ENCODE measurements at regions not wholly inside any gene's neighbourhood (a gene's known extent, or its start where the extent isn't known, plus 50 kb on each side); places are given as distances from the start of the nearest gene placed in this dataset.
"Not testable (repeated sequence)": the region's sequence is repeated elsewhere in the genome, so short reads cannot be mapped to it uniquely, and the experiment has no call there.

- Mint-ChIP-seq H3K9me3 (peaks cover 4% of the 10 kb centered on the region), H3K27me3 (ENCODE audit: low read depth) (no peaks in the 10 kb centered on the region), H3K4me1 (ENCODE audit: low read depth) (peaks cover 49% of the 10 kb centered on the region), H3K36me3 (ENCODE audit: insufficient read depth) (no peaks in the 10 kb centered on the region), H3K4me3 (no peak overlapping the region)
- DNase-seq (no peak), ATAC-seq (no peak)
Measured at GRCh38 chr10:7043055-7043653, 367.7 kb downstream of the SFMBT2 start.

DNA sequence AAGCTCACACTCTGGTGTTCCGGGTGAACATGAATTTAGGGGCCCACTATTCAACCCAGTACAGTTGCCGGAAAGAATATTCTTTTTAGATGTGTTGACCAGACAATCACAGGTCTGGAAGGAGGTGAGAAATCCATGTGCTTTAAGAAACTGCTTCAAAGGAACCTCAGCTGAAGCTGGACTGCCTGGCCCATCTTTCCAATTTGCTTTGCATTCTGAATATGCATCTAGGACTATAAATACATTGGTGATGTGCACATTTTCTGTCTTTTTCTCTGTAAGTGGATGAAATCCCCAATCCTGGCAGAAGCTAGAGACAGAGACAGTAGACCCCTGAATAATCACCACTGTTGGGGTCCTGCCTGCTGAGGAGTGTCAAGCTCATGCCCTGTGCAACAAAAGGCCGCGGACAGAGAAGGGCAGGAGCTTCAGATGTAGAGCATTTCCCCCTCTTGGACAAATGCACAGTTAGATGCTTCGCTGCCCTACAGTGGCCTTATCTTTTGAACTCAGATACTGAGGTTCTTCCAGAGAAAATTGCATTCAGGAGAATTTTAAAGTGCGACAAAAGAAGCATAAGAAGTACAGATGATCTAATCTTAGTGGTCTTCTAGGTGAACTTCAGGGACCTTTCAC is 368.3 kb downstream of the SFMBT2 start:
- H3K4me1 Mint-ChIP-seq (ENCODE audit: low read depth), result peaks cover 49% of the 10 kb centered on the region
- no peaks in the 10 kb centered on the region for H3K36me3 Mint-ChIP-seq (ENCODE audit: insufficient read depth)
- no peak for ATAC-seq
- no peak overlapping the region for H3K4me3 Mint-ChIP-seq
- H3K9me3 Mint-ChIP-seq, result peaks cover 2% of the 10 kb centered on the region
- no peak for DNase-seq
- no peaks in the 10 kb centered on the region for H3K27me3 Mint-ChIP-seq (ENCODE audit: low read depth)

DNA sequence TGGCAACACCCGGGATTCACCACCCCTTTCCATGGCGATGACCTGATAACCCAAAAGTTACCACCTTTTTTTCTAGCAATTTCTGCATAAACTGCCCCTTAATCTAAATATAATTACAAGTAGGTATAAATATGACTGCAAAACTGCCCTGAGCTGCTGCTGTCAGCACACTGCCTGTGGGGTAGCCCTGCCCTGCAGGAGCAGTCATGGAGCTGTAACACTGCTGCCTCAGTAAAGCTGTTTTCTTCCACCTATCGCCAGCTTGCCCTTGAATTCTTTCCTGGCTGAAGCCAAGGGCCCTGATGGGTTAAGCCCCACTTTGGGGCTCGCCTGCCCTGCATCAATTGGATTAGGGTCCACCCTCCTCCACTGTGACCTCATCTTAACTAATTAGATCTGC is 368.8 kb downstream of the SFMBT2 start:
- Mint-ChIP-seq H3K36me3 (ENCODE audit: insufficient read depth) (no peaks in the 10 kb centered on the region), H3K27me3 (ENCODE audit: low read depth) (no peaks in the 10 kb centered on the region), H3K9me3 (no peaks in the 10 kb centered on the region), H3K4me3 (no peak overlapping the region), H3K4me1 (ENCODE audit: low read depth) (peaks cover 44% of the 10 kb centered on the region)
- no peak for ATAC-seq
- DNase-seq, result no peak

DNA sequence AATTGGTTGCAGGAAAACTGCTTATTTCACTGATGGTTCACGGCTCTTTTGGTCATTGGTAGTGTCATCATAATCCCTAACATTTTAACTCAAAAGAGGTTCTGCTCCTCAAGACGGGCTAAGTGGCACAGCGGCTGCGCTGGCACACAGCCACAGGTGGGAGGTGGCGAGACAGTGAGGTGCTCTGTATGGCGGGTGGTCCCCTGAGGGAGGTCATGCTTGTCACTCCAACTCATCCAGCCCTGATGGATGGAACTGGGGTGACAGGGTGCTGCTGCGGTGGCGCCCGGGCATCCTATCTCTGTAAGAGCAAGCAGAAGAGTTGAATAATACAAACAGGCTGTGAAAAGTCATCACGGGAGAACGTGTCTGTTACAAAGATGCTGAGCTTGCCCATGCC is 370.2 kb downstream of the SFMBT2 start:
- no peaks in the 10 kb centered on the region for H3K9me3 Mint-ChIP-seq
- peaks cover 37% of the 10 kb centered on the region for H3K4me1 Mint-ChIP-seq (ENCODE audit: low read depth)

DNA sequence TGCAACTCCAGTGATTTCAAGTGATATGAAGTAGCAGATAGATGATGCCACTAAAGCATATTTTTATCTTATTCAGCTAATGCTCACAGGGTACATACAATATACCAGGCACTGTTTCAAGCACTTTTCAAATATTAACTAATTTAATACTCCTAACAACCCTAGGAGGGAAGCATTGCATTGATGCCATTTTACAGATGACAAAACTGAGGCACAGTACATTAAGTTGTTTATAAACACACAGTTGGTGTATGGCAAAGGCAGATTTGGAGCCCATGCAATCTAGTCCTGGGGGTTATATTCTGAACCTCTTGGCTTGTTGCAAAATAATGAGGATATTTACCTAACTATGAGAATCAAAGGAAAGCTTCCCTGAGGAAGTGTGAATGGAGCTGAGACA is 371.0 kb downstream of the SFMBT2 start:
- DNase-seq (no peak), ATAC-seq (no peak)
- H3K4me1 Mint-ChIP-seq (ENCODE audit: low read depth), result peaks cover 41% of the 10 kb centered on the region
- H3K36me3 Mint-ChIP-seq (ENCODE audit: insufficient read depth), result no peaks in the 10 kb centered on the region
- H3K27me3 Mint-ChIP-seq (ENCODE audit: low read depth), result no peaks in the 10 kb centered on the region
- no peak overlapping the region for H3K4me3 Mint-ChIP-seq
- H3K9me3 Mint-ChIP-seq, result peaks cover 5% of the 10 kb centered on the region

More for the DNA sequence above, 370.2 kb downstream of the SFMBT2 start:
- DNase-seq (no peak), ATAC-seq (no peak)
- Mint-ChIP-seq H3K27me3 (ENCODE audit: low read depth) (no peaks in the 10 kb centered on the region), H3K4me3 (no peak overlapping the region), H3K36me3 (ENCODE audit: insufficient read depth) (no peaks in the 10 kb centered on the region)

GRCh38 chr10:7038416-7038815 is 372.4 kb downstream of the SFMBT2 start:
- H3K36me3 Mint-ChIP-seq (ENCODE audit: insufficient read depth), result no peaks in the 10 kb centered on the region
- DNase-seq (no peak), ATAC-seq (no peak)
- peaks cover 47% of the 10 kb centered on the region for H3K4me1 Mint-ChIP-seq (ENCODE audit: low read depth)
- peaks cover 11% of the 10 kb centered on the region for H3K9me3 Mint-ChIP-seq
- no peak overlapping the region for H3K4me3 Mint-ChIP-seq
- no peaks in the 10 kb centered on the region for H3K27me3 Mint-ChIP-seq (ENCODE audit: low read depth)

DNA sequence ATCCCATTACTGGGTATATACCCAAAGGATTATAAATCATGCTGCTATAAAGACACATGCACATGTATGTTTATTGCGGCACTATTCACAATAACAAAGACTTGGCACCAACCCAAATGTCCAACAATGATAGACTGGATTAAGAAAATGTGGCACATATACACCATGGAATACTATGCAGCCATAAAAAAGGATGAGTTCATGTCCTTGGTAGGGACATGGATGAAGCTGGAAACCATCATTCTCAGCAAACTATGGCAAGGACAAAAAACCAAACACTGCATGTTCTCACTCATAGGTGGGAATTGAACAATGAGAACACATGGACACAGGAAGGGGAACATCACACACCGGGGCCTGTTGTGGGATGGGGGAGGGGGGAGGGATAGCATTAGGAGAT is 373.4 kb downstream of the SFMBT2 start:
- Mint-ChIP-seq H3K4me1 (ENCODE audit: low read depth) (peaks cover 50% of the 10 kb centered on the region), H3K9me3 (peaks cover 11% of the 10 kb centered on the region)
- H3K36me3 Mint-ChIP-seq (ENCODE audit: insufficient read depth); H3K27me3 Mint-ChIP-seq (ENCODE audit: low read depth); DNase-seq; H3K4me3 Mint-ChIP-seq; ATAC-seq: not testable (repeated sequence)

- H3K4me3 Mint-ChIP-seq, result no peak overlapping the region
- H3K4me1 Mint-ChIP-seq (ENCODE audit: low read depth), result peaks cover 49% of the 10 kb centered on the region
- H3K36me3 Mint-ChIP-seq (ENCODE audit: insufficient read depth), result no peaks in the 10 kb centered on the region
- H3K9me3 Mint-ChIP-seq, result peaks cover 11% of the 10 kb centered on the region
- ATAC-seq (no peak), DNase-seq (no peak)
- H3K27me3 Mint-ChIP-seq (ENCODE audit: low read depth), result no peaks in the 10 kb centered on the region
Measured at GRCh38 chr10:7036951-7037350, 373.9 kb downstream of the SFMBT2 start.

DNA sequence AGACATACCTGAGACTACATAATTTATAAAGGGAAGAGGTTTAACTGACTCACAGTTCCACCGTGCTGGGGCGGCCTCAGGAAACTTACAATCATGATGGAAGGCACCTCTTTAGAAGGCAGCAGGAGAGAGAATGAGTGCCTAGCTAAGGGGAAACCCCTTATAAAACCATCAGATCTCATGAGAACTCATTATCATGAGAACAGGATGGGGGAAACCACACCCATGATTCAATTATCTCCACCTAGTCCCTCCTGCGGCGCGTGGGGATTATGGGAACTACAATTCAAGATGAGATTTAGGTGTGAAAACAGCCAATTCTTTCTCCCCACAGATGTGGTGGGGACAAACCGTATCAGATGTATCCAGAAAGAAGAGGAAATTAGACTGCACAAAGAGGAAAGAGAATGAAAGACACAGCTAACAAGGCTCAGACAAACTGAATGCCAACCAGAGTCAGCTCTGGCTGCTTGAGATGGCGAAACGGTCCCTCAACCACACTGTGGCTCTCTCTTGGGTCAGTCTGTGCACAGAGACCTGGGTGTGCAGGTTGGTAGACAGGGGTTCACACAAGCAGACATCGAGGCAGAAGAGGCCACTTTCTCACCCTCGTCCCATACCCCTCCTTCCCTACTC is 375.6 kb downstream of the SFMBT2 start:
- no peaks in the 10 kb centered on the region for H3K27me3 Mint-ChIP-seq (ENCODE audit: low read depth)
- no peaks in the 10 kb centered on the region for H3K36me3 Mint-ChIP-seq (ENCODE audit: insufficient read depth)
- peaks cover 11% of the 10 kb centered on the region for H3K9me3 Mint-ChIP-seq
- DNase-seq, result peak; percentile 34
- peak; percentile 90 to 92 for ATAC-seq
- peaks cover 56% of the 10 kb centered on the region for H3K4me1 Mint-ChIP-seq (ENCODE audit: low read depth)
- peak overlapping the region; percentile 15 for H3K4me3 Mint-ChIP-seq

DNA sequence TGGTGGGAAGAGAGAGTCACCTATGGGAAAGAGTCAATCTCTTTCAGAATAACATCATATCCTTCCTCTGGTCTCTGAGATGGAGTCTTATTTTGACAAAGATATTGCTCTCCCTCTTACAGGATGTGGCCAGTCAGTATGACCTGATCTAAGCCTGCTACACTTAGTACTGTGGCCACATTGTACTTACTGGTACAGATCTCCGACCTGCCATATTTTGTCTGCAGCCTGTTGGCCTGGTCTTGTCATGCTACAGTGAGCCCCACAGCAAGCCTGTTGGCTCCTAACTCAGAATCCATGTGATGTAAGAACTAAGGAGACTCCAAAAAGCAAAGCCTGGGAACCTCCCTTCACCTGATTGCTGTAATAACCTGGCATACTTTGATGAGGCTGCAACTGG is 377.8 kb downstream of the SFMBT2 start:
- H3K4me1 Mint-ChIP-seq (ENCODE audit: low read depth), result peaks cover 67% of the 10 kb centered on the region
- H3K27me3 Mint-ChIP-seq (ENCODE audit: low read depth), result no peaks in the 10 kb centered on the region
- peaks cover 16% of the 10 kb centered on the region for H3K9me3 Mint-ChIP-seq
- ATAC-seq (no peak), DNase-seq (no peak)
- H3K4me3 Mint-ChIP-seq, result no peak overlapping the region
- no peaks in the 10 kb centered on the region for H3K36me3 Mint-ChIP-seq (ENCODE audit: insufficient read depth)

GRCh38 chr10:7030134-7030855 is 380.5 kb downstream of the SFMBT2 start:
- no peak for DNase-seq
- peak in 1 of 2 donors; percentile 13 for ATAC-seq
- peaks cover 16% of the 10 kb centered on the region for H3K9me3 Mint-ChIP-seq
- H3K27me3 Mint-ChIP-seq (ENCODE audit: low read depth), result no peaks in the 10 kb centered on the region
- H3K4me1 Mint-ChIP-seq (ENCODE audit: low read depth), result peaks cover 63% of the 10 kb centered on the region
- no peaks in the 10 kb centered on the region for H3K36me3 Mint-ChIP-seq (ENCODE audit: insufficient read depth)
- no peak overlapping the region for H3K4me3 Mint-ChIP-seq

GRCh38 chr10:7029672-7030071 is 381.2 kb downstream of the SFMBT2 start:
- peaks cover 9% of the 10 kb centered on the region for H3K9me3 Mint-ChIP-seq
- no peaks in the 10 kb centered on the region for H3K27me3 Mint-ChIP-seq (ENCODE audit: low read depth)
- no peak overlapping the region for H3K4me3 Mint-ChIP-seq
- H3K36me3 Mint-ChIP-seq (ENCODE audit: insufficient read depth), result no peaks in the 10 kb centered on the region
- ATAC-seq, result no peak
- peaks cover 57% of the 10 kb centered on the region for H3K4me1 Mint-ChIP-seq (ENCODE audit: low read depth)
- DNase-seq, result no peak

- DNase-seq, result no peak
- Mint-ChIP-seq H3K27me3 (ENCODE audit: low read depth) (no peaks in the 10 kb centered on the region), H3K9me3 (peaks cover 5% of the 10 kb centered on the region), H3K4me1 (ENCODE audit: low read depth) (peaks cover 49% of the 10 kb centered on the region), H3K36me3 (ENCODE audit: insufficient read depth) (no peaks in the 10 kb centered on the region), H3K4me3 (no peak overlapping the region)
- no peak for ATAC-seq
Measured at GRCh38 chr10:7028809-7029166, 382.0 kb downstream of the SFMBT2 start.

GRCh38 chr10:7027913-7028808 is 382.7 kb downstream of the SFMBT2 start:
- H3K9me3 Mint-ChIP-seq, result peaks cover 5% of the 10 kb centered on the region
- DNase-seq (no peak), ATAC-seq (peak; percentile 70 to 72)
- no peaks in the 10 kb centered on the region for H3K36me3 Mint-ChIP-seq (ENCODE audit: insufficient read depth)
- no peak overlapping the region for H3K4me3 Mint-ChIP-seq
- peaks cover 45% of the 10 kb centered on the region for H3K4me1 Mint-ChIP-seq (ENCODE audit: low read depth)
- H3K27me3 Mint-ChIP-seq (ENCODE audit: low read depth), result no peaks in the 10 kb centered on the region
